PFSK-1 (cell line): ENCODE measurements at regions not wholly inside any gene's neighbourhood (a gene's known extent, or its start where the extent isn't known, plus 50 kb on each side); places are given as distances from the start of the nearest gene placed in this dataset.

ENCODE experiments used
- FOXP2 ChIP-seq: optimal IDR thresholded peaks from 2 replicates; pipeline ENCODE3; 2011; ENCODE audit warnings: borderline replicate concordance, control low read depth, inconsistent platforms; ENCODE audit not compliant: insufficient read depth; ENCODE audit errors: extremely low read length, extremely low read depth
- POLR2AphosphoS5 ChIP-seq: IDR thresholded peaks from 2 replicates; pipeline ENCODE4 v1.6.1; 2012; ENCODE audit warnings: low read depth, mild to moderate bottlenecking, control low read depth, low read length, moderate library complexity
- REST ChIP-seq, 2 experiments: IDR thresholded peaks; 2 replicates each; pipeline versions ENCODE4 v1.6.1 to v1.8.0; 2011 to 2012; ENCODE audit warnings: low read depth in 2 of 2, low read length in 2 of 2, control low read depth in 1 of 2, inconsistent platforms in 1 of 2, mild to moderate bottlenecking in 1 of 2, moderate library complexity in 1 of 2; ENCODE audit not compliant: insufficient read depth in 1 of 2
- SIN3A ChIP-seq: IDR thresholded peaks from 2 replicates; pipeline ENCODE4 v1.6.1; 2012; ENCODE audit warnings: mild to moderate bottlenecking, low read length, moderate library complexity, borderline replicate concordance; ENCODE audit not compliant: insufficient read depth
- TAF1 ChIP-seq: IDR thresholded peaks from 2 replicates; pipeline ENCODE4 v1.6.1; 2012; ENCODE audit warnings: low read length, control low read depth, borderline replicate concordance; ENCODE audit not compliant: insufficient read depth

GRCh38 chr1:244246334-244246733, 195.3 kb downstream of the ZBTB18 start:
- TF ChIP-seq POLR2AphosphoS5 (no peak), TAF1 (no peak), FOXP2 (no peak), REST (IDR thresholded peaks at IDR 0.05; ENCODE audit: insufficient read depth in 1 of 2, low read depth in 2 of 2, low read length in 2 of 2) (no peak), SIN3A (no peak)

- TF ChIP-seq POLR2AphosphoS5 (no peak), FOXP2 (no peak), SIN3A (no peak), TAF1 (no peak), REST (IDR thresholded peaks at IDR 0.05; ENCODE audit: insufficient read depth in 1 of 2, low read depth in 2 of 2, low read length in 2 of 2) (no peak)
These were observed 197.3 kb downstream of the ZBTB18 start for GRCh38 chr1:244248426-244248825.

- TF ChIP-seq SIN3A (no peak), FOXP2 (no peak), POLR2AphosphoS5 (no peak), REST (IDR thresholded peaks at IDR 0.05; ENCODE audit: insufficient read depth in 1 of 2, low read depth in 2 of 2, low read length in 2 of 2) (no peak), TAF1 (no peak)
These were observed 199.5 kb downstream of the ADSS2 start for GRCh38 chr1:244252211-244252610.

DNA sequence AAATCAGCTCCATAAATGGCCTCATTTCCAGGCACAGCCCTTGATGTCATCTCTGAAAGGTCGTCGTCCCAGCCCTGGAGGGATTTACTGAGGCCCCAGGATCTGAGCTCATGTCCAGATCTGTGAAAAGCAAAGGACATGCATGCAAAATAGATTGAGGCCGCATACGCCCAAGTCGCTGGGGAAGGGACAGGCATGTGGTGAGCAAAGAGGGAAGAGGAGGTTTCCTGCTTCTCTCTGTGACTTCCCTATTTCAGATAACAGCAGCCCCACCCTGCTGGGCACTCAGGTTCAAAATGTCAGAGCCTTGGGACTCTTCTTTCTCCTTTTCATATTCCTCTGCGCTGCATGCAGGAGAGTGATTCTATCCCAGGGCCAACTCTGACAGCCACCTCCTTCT, 197.2 kb downstream of the ADSS2 start:
- no peak for TF ChIP-seq SIN3A
- TF ChIP-seq POLR2AphosphoS5, result no peak
- TF ChIP-seq REST (IDR thresholded peaks at IDR 0.05; ENCODE audit: insufficient read depth in 1 of 2, low read depth in 2 of 2, low read length in 2 of 2), result no peak
- TF ChIP-seq FOXP2, result no peak
- TF ChIP-seq TAF1, result no peak

DNA sequence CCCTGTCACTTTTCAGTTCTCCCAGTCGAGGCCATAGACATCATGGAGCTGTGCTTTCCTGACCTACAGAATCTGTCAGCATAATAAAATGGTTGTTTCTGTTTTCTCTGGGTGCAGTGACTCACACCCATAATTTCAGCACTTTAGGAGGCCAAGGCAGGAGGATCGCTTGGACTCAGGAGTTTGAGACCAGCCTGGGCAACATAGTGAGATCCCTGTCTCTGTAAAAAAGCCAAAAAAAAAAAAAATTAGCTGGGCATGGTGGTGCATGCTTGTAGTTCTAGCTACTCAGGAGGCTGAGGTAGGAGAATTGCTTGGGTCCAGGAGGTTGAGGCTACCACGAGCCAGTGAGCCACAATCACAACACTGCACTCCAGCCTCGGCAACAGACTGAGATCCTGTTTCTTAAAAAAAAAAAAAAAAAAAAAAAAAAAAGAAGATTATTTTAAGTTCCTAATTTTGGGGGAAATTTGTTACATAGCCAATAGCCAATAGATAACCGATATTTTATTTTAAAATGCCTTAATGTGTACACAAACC, 196.2 kb downstream of the ADSS2 start:
- TF ChIP-seq SIN3A, result no peak
